Esophagus muscularis mucosa (tissue), 3 donors: ENCODE measurements at regions not wholly inside any gene's neighbourhood (a gene's known extent, or its start where the extent isn't known, plus 50 kb on each side); places are given as distances from the start of the nearest gene placed in this dataset.

ENCODE experiments used
- POLR2A ChIP-seq: fragments of 450-650 bp; IDR thresholded peaks from one replicate; pipeline ENCODE4 v1.6.1; 2017; ENCODE audit warnings: antibody characterized with exemption, moderate library complexity, mild to moderate bottlenecking, low read depth
- POLR2AphosphoS5 ChIP-seq, 2 donors: sonication (generic); formaldehyde crosslinking; IDR thresholded peaks; one replicate each; pipeline ENCODE4 v1.6.1; 2017; ENCODE audit warnings: antibody characterized with exemption in 2 of 2
- TF ChIP-seq, protein P1 (sequence below), 3 experiments: fragments of 200-600 bp in 2 of 3; fragments of 450-650 bp in 1 of 3; sonication (generic) in 2 of 3; IDR thresholded peaks; one replicate each; pipeline ENCODE4 v1.5.1; 2017 to 2019; ENCODE audit warnings: antibody characterized with exemption in 3 of 3, mild to moderate bottlenecking in 2 of 3, moderate library complexity in 1 of 3

DNA sequence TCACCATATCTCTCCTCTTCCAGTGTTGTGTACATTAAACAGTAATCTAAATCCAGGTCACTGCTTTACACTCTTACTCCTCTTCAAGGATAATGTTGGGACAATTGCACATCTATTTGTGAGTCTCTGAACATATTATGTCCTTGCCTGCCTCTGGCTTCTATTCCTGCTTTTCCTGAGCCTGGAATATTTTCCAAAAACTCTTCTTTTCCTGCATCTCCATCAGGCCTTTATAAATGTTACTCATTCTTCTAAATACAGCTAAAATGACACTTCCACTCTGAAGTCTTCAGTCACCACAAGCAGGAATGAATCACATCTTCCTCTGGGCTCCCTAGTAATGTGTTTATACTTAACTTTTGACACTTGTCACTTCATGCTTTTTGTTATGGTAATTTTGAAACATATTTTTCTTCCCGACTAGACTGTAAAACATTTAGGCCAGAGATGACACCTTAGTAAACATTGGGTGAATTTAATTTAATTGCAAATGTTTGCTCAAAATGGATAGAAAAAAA lies 396.0 kb downstream of the LRRIQ3 start:
- TF ChIP-seq, protein P1, sequence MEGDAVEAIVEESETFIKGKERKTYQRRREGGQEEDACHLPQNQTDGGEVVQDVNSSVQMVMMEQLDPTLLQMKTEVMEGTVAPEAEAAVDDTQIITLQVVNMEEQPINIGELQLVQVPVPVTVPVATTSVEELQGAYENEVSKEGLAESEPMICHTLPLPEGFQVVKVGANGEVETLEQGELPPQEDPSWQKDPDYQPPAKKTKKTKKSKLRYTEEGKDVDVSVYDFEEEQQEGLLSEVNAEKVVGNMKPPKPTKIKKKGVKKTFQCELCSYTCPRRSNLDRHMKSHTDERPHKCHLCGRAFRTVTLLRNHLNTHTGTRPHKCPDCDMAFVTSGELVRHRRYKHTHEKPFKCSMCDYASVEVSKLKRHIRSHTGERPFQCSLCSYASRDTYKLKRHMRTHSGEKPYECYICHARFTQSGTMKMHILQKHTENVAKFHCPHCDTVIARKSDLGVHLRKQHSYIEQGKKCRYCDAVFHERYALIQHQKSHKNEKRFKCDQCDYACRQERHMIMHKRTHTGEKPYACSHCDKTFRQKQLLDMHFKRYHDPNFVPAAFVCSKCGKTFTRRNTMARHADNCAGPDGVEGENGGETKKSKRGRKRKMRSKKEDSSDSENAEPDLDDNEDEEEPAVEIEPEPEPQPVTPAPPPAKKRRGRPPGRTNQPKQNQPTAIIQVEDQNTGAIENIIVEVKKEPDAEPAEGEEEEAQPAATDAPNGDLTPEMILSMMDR (IDR thresholded peaks at IDR 0.05) = no peak
- no peak for TF ChIP-seq POLR2AphosphoS5 (IDR thresholded peaks at IDR 0.05)
- no peak for TF ChIP-seq POLR2A
